HG03280 (cell line): ENCODE measurements at regions not wholly inside any gene's neighbourhood (a gene's known extent, or its start where the extent isn't known, plus 50 kb on each side); places are given as distances from the start of the nearest gene placed in this dataset.
"Not testable (repeated sequence)": the region's sequence is repeated elsewhere in the genome, so short reads cannot be mapped to it uniquely, and the experiment has no call there.

ENCODE experiments used
- ATAC-seq: cut with Tn5 transposase; IDR thresholded peaks from one replicate; pipeline ENCODE4 v1.9.1; 2021; ENCODE audit warnings: mild to moderate bottlenecking, moderate library complexity; ENCODE audit not compliant: unreplicated experiment

GRCh38 chr6:27132532-27133280, 114.8 kb upstream of the PRSS16 start:
- ATAC-seq = peak; percentile 74

GRCh38 chr6:27133281-27134227, 113.9 kb upstream of the PRSS16 start:
- ATAC-seq = peak; percentile 25

DNA sequence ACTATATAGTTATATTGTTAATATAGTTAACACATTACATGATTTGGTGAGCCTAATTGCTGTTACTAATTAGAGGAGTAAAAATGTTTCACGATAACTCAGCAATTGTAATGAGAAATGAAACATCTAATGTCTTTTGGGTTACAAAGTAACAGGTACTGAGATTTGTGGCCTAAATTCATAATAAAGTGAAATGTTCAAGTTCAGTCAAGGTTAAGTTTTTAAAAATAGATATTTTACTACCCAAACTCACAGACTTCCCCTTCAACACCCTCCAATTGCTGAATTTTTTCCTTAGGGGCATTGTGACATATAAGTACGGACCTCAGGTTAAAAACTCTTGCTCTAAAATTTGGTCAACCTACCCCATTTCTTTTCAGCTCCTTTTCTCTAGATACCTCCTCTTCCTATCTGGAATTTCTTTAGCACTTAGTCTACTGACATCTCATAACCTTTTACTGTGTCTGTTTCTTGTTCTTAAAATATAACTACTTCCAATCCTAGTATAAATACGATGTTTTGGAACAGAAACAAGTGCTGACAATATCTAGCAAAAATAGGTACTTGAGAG, 112.3 kb upstream of the PRSS16 start:
- ATAC-seq = no peak

DNA sequence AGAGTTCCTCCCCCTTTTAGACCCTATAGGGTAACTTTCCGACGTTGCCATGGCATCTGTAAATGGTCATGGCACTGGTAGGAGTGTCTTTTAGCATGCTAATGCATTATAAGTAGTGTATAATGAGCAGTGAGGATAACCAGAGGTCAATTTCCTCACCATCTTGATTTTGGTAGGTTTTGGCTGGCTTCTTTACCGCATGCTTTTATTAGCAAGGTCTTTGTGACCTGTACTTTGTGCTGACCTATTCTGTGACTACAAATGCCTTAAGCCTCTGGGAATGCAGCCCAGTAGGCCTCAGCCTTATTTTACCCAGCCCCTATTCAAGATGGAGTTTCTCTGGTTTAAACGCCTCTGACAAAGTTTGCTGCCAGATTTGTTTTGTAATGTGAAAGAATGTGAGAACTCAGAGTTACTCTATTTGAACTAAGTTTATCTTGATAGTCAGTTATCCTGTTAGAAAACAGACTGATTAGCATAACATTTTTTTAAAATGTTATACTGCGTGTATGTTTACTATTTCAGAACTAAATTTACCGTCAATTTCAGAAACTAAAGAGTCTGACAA, 111.3 kb upstream of the PRSS16 start:
- no peak for ATAC-seq

GRCh38 chr6:27136978-27137814, 110.3 kb upstream of the PRSS16 start:
- no peak for ATAC-seq

GRCh38 chr6:27138406-27138805, 109.1 kb upstream of the PRSS16 start:
- ATAC-seq = no peak

GRCh38 chr6:27138837-27139755, 108.4 kb upstream of the PRSS16 start:
- ATAC-seq = peak; percentile 54

DNA sequence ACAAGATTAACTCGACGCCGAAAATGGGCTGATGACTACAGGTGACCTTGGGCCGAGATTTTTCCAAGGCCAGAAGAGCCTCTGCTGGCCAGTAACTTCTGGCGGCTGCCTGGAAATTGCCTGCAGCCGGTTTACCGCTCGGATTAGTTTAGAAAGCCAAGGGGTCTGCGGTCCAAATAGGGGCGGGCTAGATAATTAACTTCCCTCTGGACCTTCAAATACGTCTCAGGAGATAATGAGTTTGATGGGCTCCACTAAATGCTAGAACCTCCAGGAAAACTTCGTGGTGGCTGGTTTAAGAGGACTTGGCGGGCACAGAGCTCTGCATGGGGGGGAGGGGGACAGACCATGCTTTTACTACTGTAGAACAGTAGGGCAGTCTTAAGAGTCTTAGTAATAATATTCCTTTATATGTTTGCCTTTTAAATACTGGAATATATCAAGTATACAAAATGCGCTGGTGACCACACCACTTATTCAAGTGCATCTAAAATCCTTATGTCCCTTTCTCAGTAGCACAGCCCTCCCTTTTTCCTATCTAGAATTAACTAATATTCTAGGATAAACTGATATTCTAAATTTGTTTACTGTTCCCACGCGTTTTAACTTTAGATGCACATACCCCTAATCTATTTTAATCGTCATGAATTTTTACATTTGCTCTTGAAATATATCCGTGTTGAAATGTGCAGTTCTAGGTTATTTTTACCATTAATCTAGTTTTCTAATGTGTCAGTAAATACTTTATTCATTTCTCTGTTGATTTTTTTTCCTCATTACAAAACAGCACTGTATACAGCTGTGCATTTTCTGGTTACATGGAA, 107.5 kb upstream of the PRSS16 start:
- ATAC-seq = peak; percentile 27

GRCh38 chr6:27140999-27141528, 106.4 kb upstream of the PRSS16 start:
- ATAC-seq = no peak

DNA sequence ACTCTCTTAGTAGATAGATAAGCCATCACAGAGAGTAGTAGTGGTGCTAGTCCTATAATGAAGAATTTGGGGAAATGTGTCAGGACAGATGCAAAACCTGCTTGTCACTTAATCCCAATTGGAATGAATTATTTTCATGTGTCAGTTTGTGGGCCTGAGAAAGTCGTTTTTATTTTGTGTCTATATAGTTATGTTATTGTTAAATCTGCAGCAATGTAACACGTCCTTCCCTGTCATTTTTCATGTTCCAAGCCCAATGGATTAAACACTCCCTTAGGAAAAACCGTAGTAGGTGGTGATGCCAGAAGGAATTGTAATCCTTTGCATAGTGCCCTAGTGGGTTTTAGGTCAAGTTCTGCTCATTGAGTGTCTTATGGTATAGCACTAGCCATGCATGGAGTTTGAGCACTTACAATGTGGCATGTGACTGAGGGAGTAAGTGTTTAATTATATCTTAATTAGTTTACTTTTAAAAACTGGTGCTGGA, 105.9 kb upstream of the PRSS16 start:
- ATAC-seq = no peak

- not testable (repeated sequence) for ATAC-seq
Measured at GRCh38 chr6:27143020-27143388, 104.5 kb upstream of the PRSS16 start.

DNA sequence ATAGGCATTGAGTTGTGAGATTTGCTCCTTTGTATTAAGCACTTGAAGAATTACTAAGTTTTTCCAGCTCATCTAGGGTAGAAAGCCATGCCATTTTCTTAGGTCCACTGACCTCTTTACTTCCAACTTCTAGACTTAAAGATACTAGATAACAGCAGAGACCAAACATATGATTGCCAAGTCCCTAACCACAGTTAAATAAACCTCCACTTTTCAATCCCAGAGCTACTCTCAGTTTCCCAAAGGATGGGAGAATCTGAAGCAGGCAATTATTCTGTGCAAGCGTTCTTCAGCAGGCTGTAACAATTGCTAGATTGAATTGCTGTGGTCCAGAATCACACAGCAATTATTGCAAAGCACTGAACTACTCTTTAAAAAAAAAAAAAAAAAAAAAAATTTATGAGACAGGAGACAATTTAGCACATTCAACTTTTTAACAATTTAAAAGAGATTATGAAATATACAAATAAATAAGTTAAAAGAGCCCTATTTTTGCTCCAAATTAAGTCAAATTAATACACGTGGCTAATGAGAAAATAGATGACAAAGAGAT, 104.0 kb upstream of the PRSS16 start:
- ATAC-seq = no peak

DNA sequence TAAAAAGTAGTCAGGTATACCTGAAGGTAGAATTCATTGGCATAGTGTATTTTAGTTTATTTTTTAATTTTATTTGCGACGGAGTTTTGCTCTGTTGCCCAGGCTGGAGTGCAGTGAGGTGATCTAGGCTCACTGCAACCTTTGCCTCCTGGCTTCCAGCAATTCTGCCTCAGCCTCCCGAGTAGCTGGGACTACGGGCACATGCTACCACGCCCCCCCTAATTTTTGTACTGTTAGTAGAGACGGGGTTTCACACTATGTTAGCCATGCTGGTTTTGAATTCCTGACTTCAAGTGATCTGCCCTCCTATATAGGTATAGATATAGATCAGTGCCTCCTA, 102.8 kb upstream of the PRSS16 start:
- no peak for ATAC-seq

DNA sequence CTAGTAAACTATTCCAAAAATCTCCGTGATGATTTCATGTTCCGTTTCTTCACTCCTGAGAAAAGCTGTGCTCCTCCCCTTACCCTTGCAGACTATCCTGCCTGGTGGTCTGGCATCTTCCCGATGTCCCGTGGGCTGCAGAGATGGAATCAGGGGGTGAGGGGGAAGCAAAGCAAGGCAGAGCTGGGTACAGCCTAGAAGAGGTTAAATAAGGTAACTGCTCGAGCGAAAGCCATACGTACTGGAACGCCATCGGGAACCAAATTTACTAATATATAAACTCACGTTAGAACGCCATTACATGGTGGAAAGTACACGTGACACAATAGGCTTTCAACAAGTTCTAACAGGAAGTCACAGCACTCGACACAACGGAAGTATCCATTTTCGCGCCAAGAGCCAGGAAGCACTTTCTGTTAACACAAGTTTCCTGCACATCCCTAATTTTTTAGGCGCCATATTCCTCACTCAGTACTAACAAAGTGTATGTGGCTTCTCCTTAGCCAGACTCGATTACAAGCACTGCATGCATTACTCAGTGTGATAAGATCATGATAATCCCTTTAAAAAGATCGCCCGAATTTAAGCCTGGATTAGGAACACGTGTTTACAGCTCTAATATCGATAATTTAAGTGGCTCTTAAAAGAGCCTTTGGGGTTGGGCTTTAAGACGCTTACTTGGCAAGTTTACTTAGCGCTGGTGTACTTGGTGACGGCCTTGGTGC, 101.6 kb upstream of the PRSS16 start:
- ATAC-seq = peak; percentile 21

DNA sequence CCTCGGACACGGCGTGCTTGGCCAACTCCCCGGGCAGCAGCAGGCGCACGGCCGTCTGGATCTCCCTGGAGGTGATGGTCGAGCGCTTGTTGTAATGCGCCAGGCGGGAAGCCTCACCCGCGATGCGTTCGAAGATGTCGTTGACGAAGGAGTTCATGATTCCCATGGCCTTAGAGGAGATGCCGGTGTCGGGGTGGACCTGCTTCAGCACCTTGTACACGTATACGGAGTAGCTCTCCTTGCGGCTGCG, 101.1 kb upstream of the PRSS16 start:
- not testable (repeated sequence) for ATAC-seq

- peak; percentile 79 for ATAC-seq
Measured at GRCh38 chr6:27146706-27147505, 100.6 kb upstream of the PRSS16 start.

- ATAC-seq = no peak
Measured at GRCh38 chr6:27148404-27148795, 99.1 kb upstream of the PRSS16 start.
